ENCODE measurements at regions not wholly inside any gene's neighbourhood (a gene's known extent, or its start where the extent isn't known, plus 50 kb on each side); places are given as distances from the start of the nearest gene placed in this dataset.

GRCh38 chr16:22970209-22970865 lies 156.4 kb downstream of the HS3ST2 start:
- ATAC-seq (no peak), DNase-seq (no peak)
- H3K27ac Mint-ChIP-seq: no peak overlapping the region
- no peak overlapping the region for H3K4me3 Mint-ChIP-seq
- POLR2A ChIA-PET: no interaction called here
- H3K27me3 Mint-ChIP-seq: peaks cover 30% of the 10 kb centered on the region
- H3K9me3 Mint-ChIP-seq (ENCODE audit: low read depth): no peaks in the 10 kb centered on the region
- intact Hi-C loops (cut with DNase I, micrococcal nuclease): no loop called here
- H3K36me3 Mint-ChIP-seq (ENCODE audit: low read depth): no peaks in the 10 kb centered on the region
- no peaks in the 10 kb centered on the region for H3K4me1 Mint-ChIP-seq
- CTCF ChIA-PET: no interaction called here

- Mint-ChIP-seq H3K9me3 (ENCODE audit: low read depth) (no peaks in the 10 kb centered on the region), H3K36me3 (ENCODE audit: low read depth) (no peaks in the 10 kb centered on the region), H3K27ac (no peak overlapping the region), H3K27me3 (peaks cover 30% of the 10 kb centered on the region), H3K4me3 (no peak overlapping the region), H3K4me1 (no peaks in the 10 kb centered on the region)
- DNase-seq: no peak
- no peak for ATAC-seq
- ChIA-PET POLR2A (no interaction called here), CTCF (no interaction called here)
- intact Hi-C loops (cut with DNase I, micrococcal nuclease): no loop called here
Measured at GRCh38 chr16:22969567-22969966, 155.6 kb downstream of the HS3ST2 start.

GRCh38 chr16:22968931-22969330 lies 155.0 kb downstream of the HS3ST2 start:
- no peak for ATAC-seq
- Mint-ChIP-seq H3K36me3 (ENCODE audit: low read depth) (no peaks in the 10 kb centered on the region), H3K27me3 (peaks cover 33% of the 10 kb centered on the region), H3K4me3 (no peak overlapping the region), H3K27ac (no peak overlapping the region), H3K4me1 (no peaks in the 10 kb centered on the region), H3K9me3 (ENCODE audit: low read depth) (no peaks in the 10 kb centered on the region)
- ChIA-PET CTCF (no interaction called here), POLR2A (no interaction called here)
- DNase-seq: no peak
- intact Hi-C loops (cut with DNase I, micrococcal nuclease): no loop called here

GRCh38 chr16:22967521-22968095 lies 153.6 kb downstream of the HS3ST2 start:
- CTCF ChIA-PET: interaction anchor here (0.6 to 0.8 kb wide), 2 partner anchors 10 to 175 kb away, joined by 3 to 4 read pairs; no protein-coding TSS in a partner anchor
- DNase-seq (no peak), ATAC-seq (no peak)
- intact Hi-C loops (cut with DNase I, micrococcal nuclease): no loop called here
- Mint-ChIP-seq H3K27me3 (peaks cover 35% of the 10 kb centered on the region), H3K4me1 (no peaks in the 10 kb centered on the region), H3K4me3 (no peak overlapping the region), H3K27ac (no peak overlapping the region), H3K9me3 (ENCODE audit: low read depth) (no peaks in the 10 kb centered on the region), H3K36me3 (ENCODE audit: low read depth) (no peaks in the 10 kb centered on the region)
- POLR2A ChIA-PET: no interaction called here

All from activated CD4-positive, alpha-beta T cell treated with anti-CD3 and anti-CD28 coated beads for 36 hours (primary cell).